Renal cortex interstitium (tissue), 11 donors: ENCODE measurements at regions not wholly inside any gene's neighbourhood (a gene's known extent, or its start where the extent isn't known, plus 50 kb on each side); places are given as distances from the start of the nearest gene placed in this dataset.
"Not testable (repeated sequence)": the region's sequence is repeated elsewhere in the genome, so short reads cannot be mapped to it uniquely, and the experiment has no call there.

Experiments used
- DNase-seq, 11 donors: peaks; one replicate each; pipeline ENCODE4 v3.0.0-alpha.2; 2013; ENCODE audit warnings: low read depth in 9 of 11, low spot score in 4 of 11; ENCODE audit errors: extremely low read depth in 1 of 11

GRCh38 chr5:174612686-174613085, 111.7 kb upstream of the MSX2 start:
- no peak for DNase-seq

GRCh38 chr5:174614500-174615135, 109.8 kb upstream of the MSX2 start:
- no peak for DNase-seq

DNA sequence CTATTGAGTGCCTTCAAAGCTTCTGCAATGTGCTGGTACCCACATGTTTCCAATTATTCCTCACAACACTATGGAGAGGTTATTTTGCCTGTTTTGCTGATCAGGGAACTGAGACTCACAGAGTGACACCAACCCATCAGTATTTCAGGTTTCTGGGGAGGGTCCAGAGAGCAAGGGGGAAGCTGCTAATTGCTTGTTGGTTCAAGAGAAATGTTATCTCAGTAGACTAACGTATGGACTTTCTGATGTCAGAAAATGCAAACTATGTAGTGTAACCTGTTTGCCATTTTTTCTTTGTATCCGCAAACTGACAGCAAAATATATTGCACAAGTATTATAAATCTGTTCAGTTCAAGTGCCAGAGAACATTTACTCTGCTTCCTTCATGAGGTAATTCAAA, 108.3 kb upstream of the MSX2 start:
- no peak for DNase-seq

DNA sequence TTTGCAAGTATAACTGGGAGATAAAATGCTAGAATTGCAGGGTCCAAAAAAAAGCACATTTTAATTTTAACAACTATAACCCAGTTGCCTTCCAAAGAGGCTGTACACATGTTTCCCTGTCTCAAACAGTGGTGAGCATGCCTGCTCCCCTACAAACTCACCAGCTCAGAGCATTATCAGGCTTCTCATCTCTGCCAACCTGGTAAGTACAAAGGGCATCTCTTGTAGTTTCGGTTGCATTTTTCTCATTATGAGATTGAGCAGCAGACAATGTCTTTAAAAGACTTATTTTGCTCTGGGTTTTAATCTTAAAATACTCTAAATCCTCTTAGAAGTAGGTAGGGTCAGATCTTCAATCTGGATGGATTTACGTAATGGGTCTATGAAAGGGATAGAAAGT, 107.1 kb upstream of the MSX2 start:
- DNase-seq: no peak

DNA sequence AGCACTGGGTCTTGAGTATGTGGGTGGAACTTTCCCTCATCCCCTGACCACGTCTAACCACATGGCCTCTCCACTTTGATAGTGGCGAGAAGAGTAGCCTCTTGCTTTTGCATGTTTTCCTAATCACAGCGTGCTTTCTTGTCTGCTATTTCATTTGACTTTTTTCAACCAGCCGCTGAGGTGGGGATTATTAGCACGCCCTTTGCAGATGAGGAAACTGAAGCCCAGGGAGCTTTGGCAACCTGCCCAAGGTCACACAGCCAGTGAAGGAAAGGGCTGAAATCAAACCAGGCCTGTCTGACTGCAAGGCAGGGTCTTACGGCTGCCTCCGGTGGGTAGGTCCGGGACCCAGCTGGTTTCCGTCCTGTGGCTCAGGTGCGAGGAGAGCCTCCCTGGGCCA, 106.5 kb upstream of the MSX2 start:
- no peak for DNase-seq

GRCh38 chr5:174618589-174618988, 105.8 kb upstream of the MSX2 start:
- no peak for DNase-seq

DNA sequence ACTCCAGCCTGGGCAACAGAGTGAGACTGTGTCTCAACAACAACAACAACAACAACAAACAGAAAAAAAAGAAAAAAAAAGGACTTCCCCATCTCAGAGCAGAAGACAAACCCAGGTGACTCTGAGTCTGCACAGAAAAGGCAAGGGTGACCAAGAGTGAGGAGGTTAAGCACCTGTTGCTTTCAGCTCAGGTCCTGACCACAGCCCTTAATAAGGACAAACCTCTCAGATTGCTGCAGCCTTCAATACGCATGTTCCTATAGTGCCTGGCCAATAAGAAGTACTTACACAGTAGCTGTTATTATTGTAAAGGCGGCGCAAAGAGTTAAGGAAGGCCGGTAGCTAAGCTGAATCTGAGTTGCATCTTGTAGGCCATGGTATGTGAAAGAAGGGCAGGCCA, 102.3 kb upstream of the MSX2 start:
- DNase-seq: no peak

DNA sequence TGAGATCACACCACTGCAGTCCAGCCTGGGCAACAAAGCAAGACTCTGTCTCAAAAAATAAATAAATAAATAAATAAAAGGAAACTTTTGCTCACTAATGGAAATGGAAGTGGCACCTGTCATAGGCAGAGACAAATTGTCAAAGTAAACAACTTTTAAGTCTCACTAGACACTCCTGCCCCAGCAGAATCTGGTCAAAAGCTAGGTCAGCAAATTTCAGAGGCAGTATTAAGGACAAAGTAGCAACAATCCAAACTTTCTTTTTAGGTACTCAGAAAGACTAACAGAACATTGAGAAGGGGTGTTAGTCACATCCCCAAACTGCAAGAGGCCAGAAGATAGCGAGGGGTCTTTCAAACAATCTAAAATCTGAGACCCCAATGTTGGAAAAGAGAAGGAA, 101.4 kb upstream of the MSX2 start:
- no peak for DNase-seq

GRCh38 chr5:174623433-174624019, 100.9 kb upstream of the MSX2 start:
- DNase-seq: no peak

DNA sequence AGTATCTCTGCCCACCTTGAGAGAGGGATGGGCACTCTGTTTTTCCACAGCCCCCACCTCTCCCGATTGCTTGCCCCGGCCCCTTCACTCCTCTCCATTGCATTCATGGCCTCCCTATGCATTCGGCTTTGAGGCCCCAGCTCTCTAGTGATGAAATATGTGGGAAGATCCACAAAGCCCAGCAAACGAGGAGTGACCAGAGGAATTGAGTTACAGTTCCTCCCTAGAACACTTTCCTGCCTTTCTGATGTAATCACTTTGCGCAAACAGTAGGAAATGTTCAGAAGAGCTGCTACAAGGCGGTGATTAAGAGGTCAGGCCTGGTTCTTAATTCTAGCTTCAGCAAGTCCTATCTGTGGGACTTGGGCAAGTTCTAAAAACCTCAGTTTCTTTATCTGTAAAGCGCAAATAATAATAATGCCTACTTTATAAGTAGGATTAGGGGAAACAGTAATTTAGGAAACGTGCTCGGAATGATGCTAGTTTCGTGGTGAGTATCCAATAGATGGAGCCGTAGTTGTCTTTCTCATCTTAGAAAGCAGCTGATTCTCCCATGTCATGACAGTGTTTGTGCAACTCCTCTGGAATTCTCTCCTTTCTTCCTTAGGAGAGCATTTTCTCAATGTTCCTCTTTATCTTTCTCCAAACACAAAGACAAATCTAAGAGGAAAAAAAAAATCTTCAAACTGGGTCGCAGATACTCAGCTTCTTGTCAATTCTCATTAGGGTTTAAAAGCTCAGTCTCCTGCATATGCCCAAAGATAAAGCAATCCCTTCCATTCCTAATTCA, 99.5 kb upstream of the MSX2 start:
- peak in 8 of 11 donors; percentile 15 to 57 (median 38) for DNase-seq

DNA sequence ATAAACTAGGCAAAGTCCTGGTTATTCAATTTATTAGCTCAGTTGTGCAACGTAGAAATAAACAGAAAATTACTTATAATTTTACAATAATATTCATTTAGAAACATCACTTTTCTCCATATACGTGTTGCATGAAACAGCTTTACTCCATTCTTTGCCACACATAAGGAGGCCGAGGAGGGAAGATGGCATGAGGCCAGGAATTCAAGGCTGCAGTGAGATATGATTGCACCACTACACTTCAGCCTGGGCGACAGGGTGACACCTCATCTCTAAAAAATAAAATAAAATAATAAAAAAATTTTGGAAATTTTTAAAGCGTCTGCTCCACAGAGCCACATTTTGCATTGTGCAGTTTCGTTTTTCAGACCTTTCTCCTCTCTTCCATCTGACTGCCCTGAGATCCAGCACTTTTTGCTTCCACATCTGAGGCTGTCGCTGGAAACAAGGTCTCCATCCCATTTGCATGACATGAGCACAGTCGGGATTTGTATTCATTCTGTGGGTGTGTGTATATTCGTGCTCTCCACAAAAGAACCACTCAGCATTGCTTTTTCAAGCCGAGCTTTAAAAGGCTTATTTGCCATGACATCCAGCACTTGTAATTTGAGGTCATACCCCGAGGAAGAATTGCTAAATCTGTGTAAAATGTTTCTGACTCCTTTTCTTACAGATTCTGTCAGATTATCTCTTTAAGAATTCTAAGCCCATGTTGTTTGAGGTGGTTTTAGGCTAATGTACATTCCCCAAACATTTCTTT, 98.6 kb upstream of the MSX2 start:
- no peak for DNase-seq

DNA sequence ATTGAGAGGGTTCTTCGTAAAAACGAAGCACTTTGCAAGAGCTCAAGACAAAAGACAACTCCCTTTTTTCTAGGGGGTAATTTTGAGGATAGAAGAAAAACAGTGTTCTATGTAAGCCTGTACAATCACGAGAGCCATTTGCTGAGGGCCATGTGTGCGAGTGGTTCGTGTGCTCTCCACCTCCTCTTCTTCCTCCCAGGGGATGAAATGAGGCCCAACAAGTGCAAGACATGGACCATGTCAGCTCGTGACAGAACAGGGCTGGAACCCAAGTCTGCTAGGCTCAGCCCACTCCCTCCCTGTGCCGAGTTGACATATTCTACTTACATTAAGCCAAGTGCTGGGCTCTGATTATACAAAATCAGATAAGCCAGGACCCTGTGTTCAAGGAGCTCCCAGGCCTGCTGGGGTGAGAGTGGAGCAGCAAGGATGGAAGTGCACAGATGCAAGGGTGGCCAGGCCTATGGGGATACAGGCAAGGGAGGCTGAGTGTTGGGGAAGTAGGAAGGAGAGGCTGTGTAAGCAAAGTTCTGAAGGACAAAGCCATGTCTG, 97.9 kb upstream of the MSX2 start:
- no peak for DNase-seq

GRCh38 chr5:174636094-174636493, 88.3 kb upstream of the MSX2 start:
- DNase-seq: no peak

DNA sequence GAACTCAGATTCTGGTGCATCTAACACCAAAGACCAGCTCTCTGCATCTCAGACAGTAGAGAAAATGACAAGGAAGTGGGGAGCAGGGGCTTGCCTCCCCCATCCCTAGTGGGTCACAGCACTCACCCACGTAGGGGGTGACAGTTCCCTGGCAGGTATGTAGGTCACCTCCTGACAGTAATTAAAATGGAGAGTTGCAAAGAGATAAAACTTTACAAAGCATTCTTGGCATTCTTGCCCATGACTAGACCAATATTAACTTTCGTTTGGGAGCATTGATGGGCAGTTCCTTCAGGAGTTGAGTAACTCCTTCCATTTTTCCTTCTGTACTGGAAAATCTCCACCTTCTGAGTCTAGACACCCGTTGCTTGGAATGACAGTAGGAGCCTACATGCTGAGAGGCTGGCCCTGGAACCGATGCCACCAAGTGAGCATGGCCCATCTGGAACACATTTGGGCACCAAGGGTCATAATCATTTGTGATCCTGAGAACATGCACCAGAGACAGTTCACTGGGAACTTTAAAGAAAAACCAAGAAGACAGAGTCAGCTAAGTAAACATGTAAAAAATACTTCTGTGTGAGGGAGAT, 81.5 kb upstream of the MSX2 start:
- no peak for DNase-seq

- no peak for DNase-seq
These were observed 79.9 kb upstream of the MSX2 start for GRCh38 chr5:174644436-174644835.

- DNase-seq: no peak
These were observed 79.5 kb upstream of the MSX2 start for GRCh38 chr5:174644923-174645322.

GRCh38 chr5:174645677-174646076, 78.7 kb upstream of the MSX2 start:
- no peak for DNase-seq

DNA sequence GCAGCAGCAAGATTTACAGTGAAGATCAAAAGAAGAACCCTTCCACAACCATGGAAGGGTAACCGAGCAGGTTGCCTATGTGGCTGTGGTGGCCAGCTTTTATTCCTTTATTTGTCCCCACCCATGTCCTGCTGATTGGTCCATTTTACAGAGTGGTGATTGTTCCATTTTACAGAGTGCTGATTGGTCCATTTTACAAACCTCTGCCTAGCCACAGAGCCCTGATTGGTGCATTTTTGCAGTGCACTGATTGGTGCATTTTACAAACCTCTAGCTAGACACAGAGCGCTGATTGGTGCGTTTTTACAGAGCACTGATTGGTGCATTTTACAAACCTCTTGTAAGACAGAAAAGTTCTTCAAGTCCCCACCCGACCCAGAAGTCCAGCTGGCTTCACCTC, 75.8 kb upstream of the MSX2 start:
- DNase-seq: not testable (repeated sequence)

DNA sequence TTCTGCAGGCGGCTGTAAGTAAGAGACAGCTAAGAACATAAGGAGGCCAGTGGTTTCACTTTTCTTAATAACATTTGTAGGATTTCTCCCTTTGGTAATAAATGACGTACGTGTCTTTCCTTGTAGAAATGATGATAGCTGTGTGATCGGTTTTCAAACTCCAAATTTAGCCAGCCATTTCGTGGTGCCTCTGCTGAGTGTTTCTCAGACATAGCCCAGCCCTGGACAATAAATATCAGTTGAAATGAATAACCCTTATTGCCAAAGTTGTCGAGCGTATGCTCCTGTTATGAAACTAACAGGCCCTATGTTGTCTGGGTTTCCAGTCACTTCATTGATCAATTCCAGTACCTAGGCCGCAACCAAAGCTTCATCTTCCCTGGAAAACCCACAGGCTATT, 75.0 kb upstream of the MSX2 start:
- no peak for DNase-seq
